HG03097 (cell line): ENCODE measurements at regions not wholly inside any gene's neighbourhood (a gene's known extent, or its start where the extent isn't known, plus 50 kb on each side); places are given as distances from the start of the nearest gene placed in this dataset.
"Not testable (repeated sequence)": the region's sequence is repeated elsewhere in the genome, so short reads cannot be mapped to it uniquely, and the experiment has no call there.

Source experiments
- ATAC-seq: cut with Tn5 transposase; IDR thresholded peaks from one replicate; pipeline ENCODE4 v1.9.1; 2021; ENCODE audit not compliant: unreplicated experiment, low FRiP score

DNA sequence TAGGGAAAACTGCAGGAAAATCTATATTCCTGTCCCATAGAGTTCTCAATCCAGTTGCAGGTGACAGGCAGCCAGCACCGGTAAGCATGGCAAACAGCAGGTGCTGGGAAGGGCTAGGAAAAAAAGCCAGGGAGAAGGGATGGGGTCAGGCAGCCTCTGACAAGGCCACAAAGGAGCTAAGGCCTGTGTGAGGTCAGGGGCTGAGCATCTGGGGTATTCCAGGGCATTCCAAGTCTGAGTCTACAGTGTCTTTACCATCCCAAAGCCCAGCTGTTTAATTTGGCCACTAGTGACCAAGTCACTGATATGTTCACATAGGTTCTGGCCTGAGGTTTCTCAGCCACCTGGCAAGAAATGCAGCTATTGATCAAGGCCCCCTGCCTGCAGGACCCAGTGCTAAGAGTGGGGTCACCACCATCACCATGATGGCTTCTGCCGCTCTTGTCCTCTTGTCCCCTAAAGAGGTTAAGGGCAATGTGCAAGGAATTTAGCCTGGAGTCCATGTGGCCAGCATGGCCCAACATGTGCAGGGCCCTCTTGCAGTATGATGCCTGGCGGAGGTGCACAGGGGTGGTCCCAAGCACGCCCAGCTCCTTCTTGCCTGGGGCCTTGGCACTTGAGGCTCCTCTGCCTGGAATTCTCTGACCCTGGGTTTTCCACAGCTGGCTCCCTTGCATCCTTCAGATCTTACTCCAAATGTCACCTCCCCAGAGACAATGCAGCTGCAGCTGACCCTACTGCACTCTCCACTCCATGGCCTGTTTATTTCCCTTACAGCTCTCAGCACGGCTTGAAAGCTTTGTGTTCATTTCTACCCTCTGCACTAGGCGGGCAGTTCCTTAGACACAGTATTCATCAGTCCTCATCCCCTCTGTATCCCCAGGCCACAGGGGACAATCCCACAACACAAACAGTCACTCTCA lies 213.1 kb downstream of the MSX2 start:
- no peak for ATAC-seq

DNA sequence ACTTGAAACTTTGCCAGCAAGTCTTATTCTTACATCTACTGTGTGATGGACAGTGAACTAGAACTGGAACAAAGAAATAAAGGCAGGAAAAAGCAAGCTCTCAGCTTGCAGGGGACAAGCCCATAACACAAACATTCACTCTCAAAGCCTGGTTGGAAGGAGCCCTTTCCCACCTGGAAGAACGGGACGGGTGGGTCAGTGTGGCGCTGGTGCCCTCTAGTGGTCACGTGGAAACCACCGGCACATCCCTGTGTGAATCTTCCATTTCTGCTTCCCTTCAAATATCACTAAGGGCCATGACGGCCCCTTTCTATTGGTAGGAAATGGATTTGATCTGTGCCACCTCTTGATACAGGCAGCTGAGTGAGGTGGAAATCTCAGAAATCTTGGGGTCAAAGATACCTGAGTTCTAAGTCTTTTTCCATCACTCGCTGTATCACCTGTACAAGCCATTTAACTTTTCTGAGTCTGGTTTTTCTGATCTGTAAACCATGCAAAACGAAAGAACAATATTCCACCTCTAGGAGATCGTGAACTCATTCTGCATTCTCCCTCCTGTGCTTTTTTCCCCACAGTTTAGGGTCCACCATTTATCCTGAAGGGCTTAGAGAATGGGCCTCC lies 211.6 kb downstream of the MSX2 start:
- ATAC-seq, result no peak

DNA sequence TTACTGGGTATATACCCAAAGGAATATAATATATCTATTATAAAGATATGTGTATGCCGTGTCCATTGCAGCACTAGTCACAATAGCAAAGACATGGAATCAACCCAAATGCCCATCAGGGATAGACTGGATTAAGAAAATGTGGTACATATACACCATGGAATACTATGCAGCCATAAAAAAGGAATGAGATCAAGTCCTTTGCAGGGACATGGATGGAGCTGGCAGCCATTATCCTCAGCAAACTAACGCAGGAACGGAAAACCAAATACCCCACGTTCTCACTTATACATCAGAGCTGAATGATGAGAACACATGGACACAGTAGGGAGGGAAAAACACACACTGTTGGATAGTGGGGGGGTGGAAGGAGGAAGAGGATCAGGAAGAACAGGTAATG lies 206.7 kb downstream of the MSX2 start:
- ATAC-seq, result not testable (repeated sequence)

DNA sequence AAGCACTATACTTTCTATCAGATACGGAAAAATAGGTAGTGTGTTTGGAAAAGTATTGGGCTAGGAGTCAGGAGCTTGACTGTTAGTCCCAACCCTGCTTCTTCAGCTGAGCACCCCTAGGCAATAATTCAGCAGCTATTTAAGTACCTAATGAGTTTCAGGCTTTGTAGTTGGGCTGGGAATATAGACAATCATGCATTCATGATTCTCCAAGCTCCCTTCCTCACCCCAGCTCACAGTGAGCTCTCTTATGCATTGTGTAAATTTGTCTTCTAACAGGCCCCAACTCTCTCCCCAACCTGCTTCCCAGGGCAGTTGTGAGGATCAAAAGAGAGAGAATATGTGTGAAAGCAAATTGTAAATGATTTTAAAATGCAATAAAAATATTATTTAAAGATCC lies 201.2 kb downstream of the MSX2 start:
- no peak for ATAC-seq

DNA sequence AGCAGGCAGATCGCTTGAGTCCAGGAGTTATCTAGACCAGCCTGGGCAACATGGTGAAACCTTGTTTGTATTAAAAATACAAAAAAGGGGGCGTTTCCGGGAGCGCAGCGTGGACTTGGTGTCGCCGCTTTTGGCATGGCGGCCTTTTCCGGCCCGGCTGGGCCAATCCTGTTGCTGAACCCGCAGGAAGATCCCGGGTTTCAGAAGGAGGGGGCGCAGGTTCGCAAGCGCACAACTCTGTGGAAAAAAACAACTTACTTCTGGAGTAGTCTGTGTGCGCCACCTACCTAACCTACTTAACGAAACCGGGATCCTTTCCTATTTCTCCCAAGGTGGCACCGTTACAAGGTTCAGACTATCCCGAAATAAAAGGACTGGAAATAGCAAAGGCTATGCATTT lies 198.6 kb downstream of the MSX2 start:
- ATAC-seq, result no peak

DNA sequence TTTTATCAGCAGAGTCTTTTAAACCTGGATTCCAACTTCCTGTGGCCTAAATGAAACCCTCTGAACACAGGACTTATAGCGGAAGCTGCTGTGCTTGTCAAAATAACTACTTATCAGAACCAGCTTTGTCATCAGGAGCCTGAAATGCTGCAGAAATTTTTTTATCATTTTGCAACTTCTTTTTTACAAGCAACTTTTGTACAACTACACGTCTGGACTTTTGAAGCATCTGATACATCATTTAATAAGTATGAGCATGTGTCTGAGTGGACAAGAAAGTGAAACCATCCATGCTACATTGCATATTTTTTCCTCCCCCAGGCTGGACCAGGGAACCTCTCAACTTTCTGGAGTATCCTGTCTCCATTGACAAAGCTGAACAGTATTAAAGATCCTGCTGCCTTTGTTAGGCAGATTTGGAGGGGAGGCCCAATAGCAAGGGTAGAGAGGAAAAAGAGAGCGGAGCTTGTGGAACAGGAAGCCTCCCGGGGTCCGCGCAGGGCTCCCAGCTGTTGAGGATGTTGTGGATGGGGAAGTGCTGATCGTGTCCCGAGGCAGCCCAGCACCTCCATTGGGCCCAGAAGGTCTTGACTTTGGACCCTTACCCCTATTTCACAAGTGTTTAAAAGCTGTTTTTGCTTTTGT lies 196.6 kb downstream of the MSX2 start:
- no peak for ATAC-seq

DNA sequence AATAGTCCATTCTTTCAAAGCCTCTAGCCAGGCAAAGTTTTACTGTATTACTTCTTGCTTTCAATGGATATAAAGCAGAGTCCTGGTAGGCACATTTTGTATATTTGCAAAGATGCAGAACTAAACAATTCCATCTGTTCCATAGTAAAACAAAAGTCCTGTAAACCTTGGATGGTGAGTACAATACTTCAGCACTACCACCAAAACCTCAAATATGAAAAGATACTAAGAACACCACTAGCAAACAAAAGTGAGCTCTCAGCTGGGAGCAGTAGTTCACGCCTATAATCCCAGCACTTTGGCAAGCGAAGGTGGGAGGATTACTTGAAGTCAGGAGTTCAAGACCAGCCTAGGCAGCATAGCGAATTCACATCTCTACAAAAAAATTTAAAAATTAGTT lies 195.0 kb downstream of the MSX2 start:
- no peak for ATAC-seq

DNA sequence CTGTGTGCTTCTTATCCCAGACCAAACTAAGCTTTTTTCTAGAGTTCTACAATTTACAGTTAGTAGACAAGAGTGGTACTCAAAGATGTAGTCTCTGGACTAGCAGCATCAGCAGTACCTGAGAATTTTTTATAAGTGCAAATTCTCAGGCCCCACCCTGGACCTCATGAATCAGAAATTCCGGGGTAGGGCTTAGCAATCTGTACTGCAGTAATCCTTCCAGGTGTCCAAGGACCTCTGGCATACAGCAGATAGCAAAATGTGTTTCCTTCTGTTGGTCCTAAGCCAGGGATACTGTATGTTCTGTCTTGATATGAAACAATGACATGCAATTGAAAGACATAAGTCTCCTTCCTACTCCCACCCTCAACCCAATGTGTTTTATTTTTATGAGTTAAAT lies 194.3 kb downstream of the MSX2 start:
- no peak for ATAC-seq

DNA sequence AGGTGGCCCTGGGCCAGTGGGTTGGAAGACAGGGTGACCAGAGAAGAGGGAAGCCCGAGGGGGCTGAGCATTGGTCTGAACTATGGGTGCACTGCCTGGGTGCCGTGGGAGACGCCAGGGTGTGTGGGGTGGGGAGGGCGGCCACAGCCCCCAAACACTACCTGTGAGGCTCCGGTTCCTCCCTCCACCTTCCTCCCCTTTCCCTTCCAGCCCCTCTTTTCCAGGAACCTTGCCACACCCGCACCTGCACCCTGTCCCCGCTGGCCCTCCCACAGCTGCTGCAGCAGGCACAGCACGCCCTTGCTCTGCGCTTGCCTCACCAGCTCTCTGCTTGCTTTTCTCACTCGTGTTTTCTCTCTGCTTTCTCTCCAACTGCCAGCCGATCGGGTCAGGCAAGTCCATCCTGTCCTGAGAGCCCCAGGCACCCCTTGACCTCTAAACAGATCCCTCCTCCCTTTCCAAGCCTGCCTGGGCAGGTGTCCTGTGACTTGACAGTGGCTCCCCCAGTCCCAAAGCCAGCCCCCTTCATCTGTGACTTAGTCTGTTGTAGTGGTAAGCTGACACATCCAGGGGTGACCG lies 193.7 kb downstream of the MSX2 start:
- no peak for ATAC-seq

DNA sequence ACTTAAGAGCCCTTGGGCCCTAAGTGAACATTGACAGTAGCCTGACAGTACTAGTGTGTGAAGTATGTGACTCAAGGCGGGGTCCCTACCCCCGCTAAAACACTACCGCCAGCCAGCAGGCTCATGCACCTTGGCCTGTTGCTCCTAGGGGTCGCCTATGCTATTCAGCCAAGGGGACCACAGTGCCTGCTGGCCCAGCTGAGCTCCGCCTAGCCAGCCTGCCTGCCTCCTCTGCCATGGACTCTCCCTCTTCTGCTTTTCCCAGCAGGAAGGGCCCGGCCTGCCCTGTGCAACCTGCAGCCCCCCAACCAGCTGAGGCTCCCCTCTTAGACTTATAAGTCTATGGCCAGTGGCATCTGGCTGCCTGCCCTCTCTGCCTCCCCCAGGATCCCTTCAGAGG lies 193.1 kb downstream of the MSX2 start:
- ATAC-seq, result not testable (repeated sequence)

DNA sequence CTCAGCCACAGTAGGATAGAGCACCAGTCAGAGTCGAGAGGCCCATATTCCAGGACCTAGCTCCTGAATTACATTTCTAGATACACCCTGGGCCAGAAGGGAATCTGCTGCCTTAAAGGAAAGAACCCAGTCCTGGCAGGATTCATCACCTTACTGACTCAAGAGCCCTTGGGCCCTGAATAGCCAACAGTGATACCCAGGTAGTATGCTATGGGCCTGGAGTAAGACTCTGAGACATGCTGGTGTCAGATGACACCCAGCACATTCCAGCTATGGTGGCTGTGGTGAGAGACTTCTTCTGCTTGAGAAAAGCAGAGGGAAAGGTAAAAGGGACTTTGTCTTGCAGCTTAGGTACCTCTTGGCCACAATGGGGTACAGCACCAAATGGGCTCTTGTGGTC lies 192.5 kb downstream of the MSX2 start:
- ATAC-seq, result not testable (repeated sequence)

DNA sequence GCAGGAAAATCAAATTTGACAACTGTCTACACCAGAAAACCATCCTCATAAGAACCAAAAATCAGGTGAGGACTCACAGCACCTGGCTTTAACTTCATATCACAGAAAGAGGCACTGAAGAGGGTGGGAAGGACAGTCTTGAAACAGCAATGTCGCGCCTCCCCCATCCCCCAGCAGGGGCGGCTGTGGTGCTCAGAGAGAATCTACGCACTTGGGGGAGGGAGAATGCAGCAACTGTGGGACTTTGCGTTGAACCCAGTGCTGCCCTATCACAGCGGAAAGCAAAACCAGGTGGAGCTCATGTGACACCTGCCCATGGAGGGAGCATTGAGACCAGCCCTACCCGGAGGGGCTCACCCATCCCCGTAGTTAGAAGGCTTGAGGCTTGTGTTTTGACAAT lies 191.8 kb downstream of the MSX2 start:
- ATAC-seq, result no peak

DNA sequence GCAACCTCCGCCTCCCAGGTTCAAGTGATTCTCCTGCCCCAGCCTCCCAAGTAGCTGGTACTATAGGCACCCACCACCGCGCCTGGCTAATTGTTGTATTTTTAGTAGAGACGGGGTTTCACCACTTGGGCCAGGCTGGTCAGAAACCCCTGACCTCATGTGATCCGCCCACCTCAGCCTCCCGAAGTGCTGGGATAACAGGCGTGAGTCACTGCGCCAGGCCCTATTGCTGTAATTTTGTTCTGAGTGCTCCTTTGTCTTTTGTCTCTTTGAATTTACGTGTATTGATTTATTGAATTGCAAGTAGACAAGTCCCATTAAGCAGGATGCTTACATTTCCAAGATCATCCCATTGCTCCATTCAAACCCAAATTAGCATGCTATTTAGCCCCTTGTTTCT lies 186.7 kb downstream of the MSX2 start:
- ATAC-seq, result no peak

DNA sequence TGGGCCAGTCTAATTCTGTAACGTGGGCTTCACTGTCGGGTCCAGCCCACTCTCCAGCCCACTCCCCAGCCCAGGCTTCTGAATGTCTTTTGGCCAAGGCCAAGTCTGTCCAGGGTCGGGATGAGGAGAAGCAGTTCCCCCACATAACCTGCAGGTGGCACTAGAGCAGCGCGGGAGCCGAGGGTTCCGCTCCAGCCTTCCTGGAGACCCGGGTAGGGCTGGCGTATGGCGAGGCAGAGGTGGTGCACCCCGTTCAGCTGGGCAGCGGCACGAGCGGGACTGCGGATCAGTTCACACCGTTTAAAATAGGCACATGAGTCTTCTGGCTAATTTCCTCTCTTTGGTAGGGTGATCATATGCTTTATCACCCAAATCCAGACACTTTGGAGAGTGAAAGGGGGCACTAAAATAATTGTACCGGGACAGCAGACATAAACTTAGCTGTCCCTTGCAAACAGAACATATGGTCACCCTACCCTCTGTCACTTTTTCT lies 185.9 kb downstream of the MSX2 start:
- ATAC-seq, result peak; percentile 85

DNA sequence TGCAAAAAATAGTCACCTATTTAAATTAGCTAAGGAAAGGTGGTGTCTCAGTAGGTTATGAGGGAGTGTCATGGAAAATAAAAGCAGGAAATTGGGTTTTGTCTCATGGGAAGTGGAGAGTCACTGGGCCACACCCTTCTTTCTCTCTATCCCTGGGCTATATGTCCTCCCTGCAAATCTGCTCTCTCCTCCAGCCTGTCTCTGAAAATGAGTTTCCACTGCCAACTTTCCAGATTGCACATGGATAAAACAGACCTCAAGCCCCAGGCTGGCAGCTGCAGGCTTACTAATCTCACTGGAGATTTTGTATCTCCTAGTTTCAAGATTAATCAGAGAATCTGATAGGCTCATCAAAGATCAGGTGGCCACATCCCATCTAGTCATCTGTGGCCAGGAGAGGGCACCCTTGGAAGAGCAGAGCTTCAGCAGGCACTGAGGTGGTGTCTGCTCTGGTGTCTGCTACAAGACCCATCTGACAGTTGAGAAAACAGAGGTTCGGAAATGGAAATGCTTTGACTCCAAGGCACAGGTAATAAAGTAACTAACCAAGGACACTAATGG lies 178.9 kb downstream of the MSX2 start:
- ATAC-seq, result no peak

DNA sequence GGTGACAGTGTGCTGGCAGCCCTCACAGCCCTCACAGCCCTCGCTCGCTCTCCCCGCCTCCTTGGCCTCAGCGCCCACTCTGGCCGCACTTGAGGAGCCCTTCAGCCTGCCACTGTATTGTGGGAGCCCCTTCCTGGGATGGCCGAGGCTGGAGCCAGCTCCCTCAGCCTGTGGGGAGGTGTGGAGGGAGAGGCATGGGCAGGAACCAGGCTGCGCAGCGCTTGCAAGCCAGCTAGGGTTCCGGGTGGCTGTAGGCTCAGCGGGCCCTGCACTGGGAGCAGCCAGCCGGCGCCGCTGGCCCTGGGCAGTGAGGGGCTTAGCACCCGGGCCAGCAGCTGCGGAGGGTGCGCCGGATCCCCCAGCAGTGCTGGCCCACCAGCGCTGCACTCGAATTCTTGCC lies 177.0 kb downstream of the MSX2 start:
- no peak for ATAC-seq

DNA sequence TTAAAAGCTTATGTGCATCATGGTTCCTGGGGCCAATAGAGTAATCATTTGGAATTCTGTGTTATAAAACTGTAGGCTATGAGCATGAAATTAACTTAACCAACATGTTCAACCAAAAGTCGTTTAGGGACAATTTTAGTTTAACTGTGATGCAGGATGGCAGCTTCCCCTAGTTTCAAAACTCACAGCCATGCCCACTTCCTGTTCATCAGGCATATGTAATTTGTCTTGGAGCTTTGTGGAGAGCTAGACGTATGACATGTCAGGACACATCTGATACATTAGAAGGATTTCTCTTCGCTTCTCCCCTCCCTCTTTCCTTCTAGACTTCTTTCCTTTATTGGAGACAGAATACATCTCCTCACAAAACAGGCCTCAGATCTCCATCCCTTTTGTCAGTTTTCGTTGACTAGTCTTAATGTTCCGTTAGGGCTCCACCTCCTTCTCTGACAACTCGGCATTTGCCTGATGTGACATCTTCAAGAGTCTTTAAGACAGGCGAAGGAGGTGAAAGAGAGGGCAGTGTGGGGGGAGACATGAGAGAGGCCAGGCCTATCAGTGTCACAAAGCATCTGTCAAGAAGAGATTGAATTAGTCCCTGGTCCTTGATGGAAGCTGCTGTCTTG lies 176.0 kb downstream of the MSX2 start:
- ATAC-seq, result no peak

DNA sequence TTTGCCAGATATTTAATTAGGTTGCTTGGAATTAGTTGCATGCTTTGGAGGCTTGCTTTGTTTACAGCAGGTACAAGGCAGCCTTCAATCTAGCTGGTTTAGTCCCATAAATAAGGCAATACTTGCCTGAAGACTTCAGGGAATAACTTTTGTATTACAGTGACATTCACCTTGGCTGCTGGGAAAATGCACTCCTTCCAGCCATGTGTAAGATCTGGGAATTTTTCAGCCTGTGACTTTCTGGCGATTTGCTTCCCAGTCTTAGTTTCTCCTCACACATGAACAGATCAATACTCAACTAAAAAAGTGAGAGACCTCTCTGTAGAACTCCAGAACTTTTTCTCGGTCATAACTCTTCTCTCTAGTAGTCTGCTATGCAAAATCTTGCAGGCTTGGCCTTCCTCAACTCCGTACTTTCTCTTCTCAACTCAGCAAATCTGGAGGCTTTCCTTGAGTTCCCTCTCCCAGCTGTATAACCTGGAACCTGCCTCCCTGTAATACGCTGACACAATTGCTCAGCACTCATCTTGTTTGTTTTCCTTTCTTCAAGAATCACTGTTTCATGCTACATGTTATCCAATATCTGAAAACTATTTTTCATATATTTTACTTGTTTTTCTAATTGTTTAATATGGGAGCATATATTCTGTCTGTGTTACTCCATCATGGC lies 173.0 kb downstream of the MSX2 start:
- ATAC-seq, result no peak

DNA sequence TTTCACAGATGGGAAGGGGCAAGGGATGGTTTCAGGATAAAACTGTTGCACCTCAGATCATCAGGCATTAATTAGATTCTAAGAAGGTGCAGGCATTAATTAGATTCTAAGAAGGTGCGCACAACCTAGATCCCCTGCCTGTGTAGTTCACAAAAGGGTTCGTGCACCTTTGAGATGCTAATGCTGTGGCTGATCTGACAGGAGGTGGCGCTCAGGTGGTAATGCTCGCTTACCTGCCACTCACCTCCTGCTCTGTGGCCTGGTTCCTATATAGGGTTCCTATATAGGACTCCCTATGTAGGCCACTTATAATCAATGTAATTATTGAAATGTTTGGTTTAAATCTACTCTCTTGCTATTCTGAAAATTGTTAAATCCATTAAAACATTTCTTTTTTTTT lies 171.0 kb downstream of the MSX2 start:
- ATAC-seq, result no peak

DNA sequence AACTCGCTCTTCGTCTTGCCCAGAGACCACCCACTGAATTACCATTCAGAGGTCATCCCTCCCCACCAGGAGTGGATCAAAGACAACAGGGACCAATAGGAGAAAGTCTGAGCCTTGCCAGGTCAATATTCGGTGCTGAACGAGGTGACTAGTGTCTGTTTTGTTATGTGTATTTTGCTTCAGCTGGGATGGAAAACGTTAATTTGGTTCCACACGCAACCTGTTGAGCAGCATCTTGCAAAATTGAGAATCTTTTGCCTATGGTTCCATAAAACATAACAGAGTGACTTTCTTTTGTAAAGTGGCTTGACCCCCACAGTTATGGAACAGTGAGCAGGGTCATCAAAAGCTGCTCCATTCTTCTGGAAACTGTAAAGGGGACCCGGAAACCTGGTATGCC lies 168.4 kb downstream of the MSX2 start:
- no peak for ATAC-seq
